GM13976 (cell line): ENCODE measurements at regions not wholly inside any gene's neighbourhood (a gene's known extent, or its start where the extent isn't known, plus 50 kb on each side); places are given as distances from the start of the nearest gene placed in this dataset.

Source experiments
- DNase-seq: peaks from one replicate; pipeline ENCODE4 v3.0.0; 2012; ENCODE audit warnings: low spot score
- CTCF ChIP-seq: IDR thresholded peaks from 2 replicates; pipeline ENCODE4 v1.5.1; 2012; ENCODE audit warnings: borderline replicate concordance, mild to moderate bottlenecking; ENCODE audit not compliant: insufficient read depth; ENCODE audit errors: extremely low read depth, missing control alignments, control extremely low read depth
- in situ Hi-C: fragments of 300-500 bp; cut with MboI; formaldehyde crosslinking; loops from one replicate; pipeline ENCODE4 v1.12.0; 2022; ENCODE audit warnings: low sequenced_read_pairs, mixed read lengths, inconsistent platforms; ENCODE audit not compliant: unreplicated experiment

- in situ Hi-C loops: no loop called here
- no peak for TF ChIP-seq CTCF
- DNase-seq: no peak
Measured at GRCh38 chr5:18829539-18829938, 1158.5 kb downstream of the CDH18 start.

- TF ChIP-seq CTCF: no peak
- no peak for DNase-seq
- in situ Hi-C loops: no loop called here
Measured at GRCh38 chr5:18850216-18850615, 1137.8 kb downstream of the CDH18 start.

GRCh38 chr5:18872978-18873377 lies 1115.0 kb downstream of the CDH18 start:
- no peak for TF ChIP-seq CTCF
- DNase-seq: no peak
- in situ Hi-C loops: no loop called here

GRCh38 chr5:18876565-18876964 lies 1111.4 kb downstream of the CDH18 start:
- no peak for DNase-seq
- in situ Hi-C loops: no loop called here
- TF ChIP-seq CTCF: no peak

GRCh38 chr5:18881615-18882014 lies 1106.4 kb downstream of the CDH18 start:
- no peak for TF ChIP-seq CTCF
- no peak for DNase-seq
- in situ Hi-C loops: no loop called here

GRCh38 chr5:18882154-18882553 lies 1105.8 kb downstream of the CDH18 start:
- TF ChIP-seq CTCF: no peak
- in situ Hi-C loops: no loop called here
- DNase-seq: no peak

- TF ChIP-seq CTCF: no peak
- in situ Hi-C loops: no loop called here
- no peak for DNase-seq
Measured at GRCh38 chr5:18888821-18889220, 1099.2 kb downstream of the CDH18 start.
